Gastroesophageal sphincter (tissue), 4 donors: ENCODE measurements at regions not wholly inside any gene's neighbourhood (a gene's known extent, or its start where the extent isn't known, plus 50 kb on each side); places are given as distances from the start of the nearest gene placed in this dataset.

Experiments used
- ATAC-seq: fragments of 150-250 bp; one replicate; pipeline ENCODE4 v1.9.1; 2016; ENCODE audit warnings: mild to moderate bottlenecking, moderate library complexity
- H3K27ac ChIP-seq, 4 donors: fragments of 200-600 bp; sonication (generic) in 3 of 4; 1 replicate in 3 of 4; 2 replicates in 1 of 4; pipeline ENCODE4 v1.5.1; 2016 to 2019
- H3K27me3 ChIP-seq: fragments of 200-600 bp; sonication (generic); one replicate; pipeline ENCODE4 v1.5.1; 2019
- H3K36me3 ChIP-seq, 2 donors: fragments of 200-600 bp; sonication (generic); one replicate each; pipeline ENCODE4 v1.5.1; 2019; ENCODE audit warnings: control low read depth in 1 of 2
- H3K4me1 ChIP-seq, 3 donors: fragments of 200-600 bp; sonication (generic); 1 replicate in 2 of 3; 2 replicates in 1 of 3; pipeline ENCODE4 v1.5.1; 2016 to 2019; ENCODE audit warnings: control low read depth in 2 of 3
- H3K4me3 ChIP-seq, 2 donors: fragments of 200-600 bp; sonication (generic); one replicate each; pipeline ENCODE4 v1.5.1; 2019; ENCODE audit warnings: mild to moderate bottlenecking in 1 of 2, moderate library complexity in 1 of 2
- H3K9me3 ChIP-seq, 3 donors: fragments of 200-600 bp; sonication (generic); one replicate each; pipeline ENCODE4 v1.5.1; 2017 to 2019; ENCODE audit warnings: control low read depth in 2 of 3
- CTCF ChIP-seq, 4 experiments: fragments of 200-600 bp in 2 of 4; fragments of 450-650 bp in 2 of 4; sonication (generic) in 1 of 4; IDR thresholded peaks; one replicate each; pipeline ENCODE4 v1.5.1; 2017 to 2019; ENCODE audit warnings: antibody characterized with exemption in 4 of 4, mild to moderate bottlenecking in 2 of 4, moderate library complexity in 2 of 4
- EP300 ChIP-seq: sonication (generic); formaldehyde crosslinking; IDR thresholded peaks from one replicate; pipeline ENCODE4 v1.6.1; 2017; ENCODE audit warnings: antibody characterized with exemption, mild to moderate bottlenecking
- POLR2A ChIP-seq, 2 donors: fragments of 450-650 bp; IDR thresholded peaks; one replicate each; pipeline ENCODE4 v1.6.1; 2017; ENCODE audit warnings: antibody characterized with exemption in 2 of 2, mild to moderate bottlenecking in 2 of 2, moderate library complexity in 1 of 2
- POLR2AphosphoS5 ChIP-seq: sonication (generic); formaldehyde crosslinking; IDR thresholded peaks from one replicate; pipeline ENCODE4 v1.6.1; 2017; ENCODE audit warnings: antibody characterized with exemption
- WGBS, 2 donors: methylation state at CpG; one replicate each; pipeline ENCODE4 v1.1.5; 2018; ENCODE audit warnings: low coverage in 1 of 2; 5-methylcytosine and 5-hydroxymethylcytosine counted together

- Histone ChIP-seq H3K27me3 (no peaks in the 10 kb centered on the region), H3K4me3 (no peak overlapping the region), H3K9me3 (no peaks in the 10 kb centered on the region), H3K27ac (no peak overlapping the region), H3K36me3 (no peaks in the 10 kb centered on the region), H3K4me1 (no peaks in the 10 kb centered on the region)
- no peak for ATAC-seq
- 46 to 51% methylated on average over 3 to 6 of the region's 6 CpGs for WGBS, 2 donors
- TF ChIP-seq EP300 (no peak), POLR2AphosphoS5 (no peak), CTCF (IDR thresholded peaks at IDR 0.05) (peak; percentile 30 to 55 (median 40)), POLR2A (IDR thresholded peaks at IDR 0.05) (no peak)
These were observed 88.6 kb upstream of the BCL11A start for GRCh38 chr2:60641811-60642788.

- Histone ChIP-seq H3K36me3 (no peaks in the 10 kb centered on the region), H3K9me3 (no peaks in the 10 kb centered on the region), H3K4me1 (no peaks in the 10 kb centered on the region), H3K4me3 (no peak overlapping the region), H3K27ac (no peak overlapping the region), H3K27me3 (peaks cover 11% of the 10 kb centered on the region)
- no peak for TF ChIP-seq EP300
- no peak for TF ChIP-seq POLR2AphosphoS5
- no peak for TF ChIP-seq POLR2A (IDR thresholded peaks at IDR 0.05)
- no peak for TF ChIP-seq CTCF (IDR thresholded peaks at IDR 0.05)
- no peak for ATAC-seq
- 90 to 92% methylated on average over 5 to 7 of the region's 7 CpGs for WGBS, 2 donors
These were observed 90.3 kb upstream of the BCL11A start for GRCh38 chr2:60643747-60644146.

- H3K27me3 ChIP-seq: peaks cover 11% of the 10 kb centered on the region
- 30 to 42% methylated on average over 2 to 5 of the region's 6 CpGs for WGBS, 2 donors
- no peak overlapping the region for H3K27ac ChIP-seq
- no peak for ATAC-seq
- TF ChIP-seq EP300: no peak
- TF ChIP-seq CTCF (IDR thresholded peaks at IDR 0.05): no peak
- no peak for TF ChIP-seq POLR2A (IDR thresholded peaks at IDR 0.05)
- no peak for TF ChIP-seq POLR2AphosphoS5
- H3K36me3 ChIP-seq: no peaks in the 10 kb centered on the region
- H3K9me3 ChIP-seq: no peaks in the 10 kb centered on the region
- no peak overlapping the region for H3K4me3 ChIP-seq
- no peaks in the 10 kb centered on the region for H3K4me1 ChIP-seq
These were observed 91.5 kb upstream of the BCL11A start for GRCh38 chr2:60644951-60645350.

- H3K4me3 ChIP-seq: no peak overlapping the region
- H3K27me3 ChIP-seq: peaks cover 11% of the 10 kb centered on the region
- no peaks in the 10 kb centered on the region for H3K36me3 ChIP-seq
- ATAC-seq: no peak
- no peak overlapping the region for H3K27ac ChIP-seq
- no peaks in the 10 kb centered on the region for H3K4me1 ChIP-seq
- TF ChIP-seq EP300: no peak
- no peak for TF ChIP-seq POLR2AphosphoS5
- no peak for TF ChIP-seq CTCF (IDR thresholded peaks at IDR 0.05)
- no peak for TF ChIP-seq POLR2A (IDR thresholded peaks at IDR 0.05)
- 45 to 53% methylated on average over 5 of the region's 5 CpGs for WGBS, 2 donors
- no peaks in the 10 kb centered on the region for H3K9me3 ChIP-seq
These were observed 94.7 kb upstream of the BCL11A start for GRCh38 chr2:60648191-60648590.

GRCh38 chr2:60649721-60650120 is 96.3 kb upstream of the BCL11A start:
- TF ChIP-seq POLR2AphosphoS5 (no peak), POLR2A (IDR thresholded peaks at IDR 0.05) (no peak), EP300 (no peak), CTCF (IDR thresholded peaks at IDR 0.05) (no peak)
- Histone ChIP-seq H3K27ac (no peak overlapping the region), H3K4me3 (no peak overlapping the region), H3K4me1 (no peaks in the 10 kb centered on the region), H3K27me3 (peaks cover 13% of the 10 kb centered on the region), H3K9me3 (no peaks in the 10 kb centered on the region), H3K36me3 (no peaks in the 10 kb centered on the region)
- ATAC-seq: no peak
